NCI-H446 treated with DMSO at 0.1 percent for 48 hours (cell line): ENCODE measurements at regions not wholly inside any gene's neighbourhood (a gene's known extent, or its start where the extent isn't known, plus 50 kb on each side); places are given as distances from the start of the nearest gene placed in this dataset.
"Not testable (repeated sequence)": the region's sequence is repeated elsewhere in the genome, so short reads cannot be mapped to it uniquely, and the experiment has no call there.

Experiments
- DNase-seq: peaks from one replicate; lab custom pipeline; 2025; lab: John Stamatoyannopoulos, UW

DNA sequence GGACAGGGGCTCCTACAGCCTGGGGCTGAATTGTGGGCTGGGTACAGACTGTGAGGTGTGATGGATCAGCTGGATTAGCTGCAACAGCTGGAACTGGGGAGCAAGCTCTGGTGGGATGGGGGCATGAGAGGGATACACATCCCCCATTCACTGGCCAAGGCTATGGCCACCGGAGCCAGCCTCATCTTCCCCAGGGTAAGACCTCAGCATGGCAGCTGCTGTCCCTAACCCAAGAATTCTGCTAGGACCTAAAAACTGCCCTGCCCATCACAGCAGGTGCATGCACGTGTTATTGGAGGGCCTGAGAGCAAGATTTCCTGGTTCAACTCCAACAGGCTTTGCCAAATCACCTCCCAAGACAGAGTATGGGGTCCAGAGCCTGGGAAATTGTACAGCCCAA lies 258.6 kb upstream of the AGTR2 start:
- no peak for DNase-seq

DNA sequence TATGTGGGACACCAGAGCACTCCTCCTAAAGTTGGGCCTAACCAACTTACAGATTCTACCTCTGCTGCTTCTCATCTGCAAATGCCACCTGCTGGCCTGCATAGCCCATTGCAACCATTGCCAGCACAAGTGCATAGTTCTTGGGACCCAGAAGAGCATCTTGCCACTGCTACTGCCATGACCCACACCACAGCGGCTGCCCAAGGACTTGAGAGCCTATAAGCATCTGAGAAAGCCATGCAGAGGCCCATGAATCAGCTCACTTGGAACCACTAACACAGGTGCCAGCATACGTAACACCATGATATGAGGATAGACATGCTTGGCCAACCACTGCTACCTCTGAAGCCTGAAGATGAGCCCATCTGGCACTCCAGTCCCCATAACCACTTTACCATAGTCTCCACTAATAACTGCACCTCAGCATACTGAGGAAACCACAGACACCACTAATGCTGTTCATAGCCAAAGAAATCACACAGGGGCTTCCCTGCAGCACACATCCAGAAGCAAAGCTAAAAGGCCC lies 258.1 kb upstream of the AGTR2 start:
- no peak for DNase-seq

DNA sequence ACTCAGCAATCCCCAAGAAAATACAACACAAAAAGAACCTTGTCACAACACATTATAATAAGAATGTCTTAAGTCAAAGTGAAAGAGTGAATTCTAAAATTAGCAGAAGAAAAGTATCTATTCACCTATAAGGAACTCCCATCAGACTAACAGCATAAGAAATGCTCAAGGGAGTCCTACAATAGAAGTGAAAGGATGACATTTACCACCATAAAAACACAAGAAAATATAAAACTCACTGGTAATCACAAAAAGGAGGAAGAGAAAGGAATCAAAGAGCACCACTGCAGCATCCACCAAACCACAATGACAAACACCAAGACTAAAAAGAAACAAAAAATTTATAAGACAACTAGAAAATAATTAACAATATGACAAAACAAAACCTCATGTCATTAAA lies 257.0 kb upstream of the AGTR2 start:
- DNase-seq = no peak

DNA sequence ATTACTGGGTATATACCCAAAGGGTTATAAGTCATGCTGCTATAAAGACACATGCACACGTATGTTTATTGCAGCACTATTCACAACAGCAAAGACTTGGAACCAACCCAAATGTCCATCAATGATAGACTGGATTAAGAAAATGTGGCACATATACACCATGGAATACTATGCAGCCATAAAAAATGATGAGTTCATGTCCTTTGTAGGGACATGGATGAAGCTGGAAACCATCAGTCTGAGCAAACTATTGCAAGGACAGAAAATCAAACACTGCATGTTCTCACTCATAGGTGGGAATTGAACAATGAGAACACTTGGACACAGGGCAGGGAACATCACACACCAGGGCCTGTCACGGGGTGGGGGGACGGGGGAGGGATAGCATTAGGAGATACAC lies 254.9 kb upstream of the AGTR2 start:
- not testable (repeated sequence) for DNase-seq

DNA sequence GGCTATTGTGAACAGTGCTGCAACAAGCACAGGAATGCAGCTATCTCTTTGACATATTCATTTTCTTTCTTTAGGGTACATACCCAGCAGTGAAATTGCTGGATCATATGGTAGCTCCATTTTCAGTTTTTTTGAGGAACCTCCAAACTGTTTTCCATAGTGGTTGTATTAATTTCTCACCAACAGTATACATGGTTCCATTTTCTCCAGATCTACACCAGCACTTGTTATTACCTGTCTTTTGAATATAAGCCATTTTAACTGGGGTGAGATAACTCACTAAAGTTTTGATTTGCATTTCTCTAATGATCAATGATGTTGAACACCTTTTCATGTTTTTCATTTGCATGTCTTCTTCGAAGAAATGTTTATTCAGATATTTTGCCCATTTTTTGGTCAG lies 241.1 kb upstream of the AGTR2 start:
- no peak for DNase-seq

DNA sequence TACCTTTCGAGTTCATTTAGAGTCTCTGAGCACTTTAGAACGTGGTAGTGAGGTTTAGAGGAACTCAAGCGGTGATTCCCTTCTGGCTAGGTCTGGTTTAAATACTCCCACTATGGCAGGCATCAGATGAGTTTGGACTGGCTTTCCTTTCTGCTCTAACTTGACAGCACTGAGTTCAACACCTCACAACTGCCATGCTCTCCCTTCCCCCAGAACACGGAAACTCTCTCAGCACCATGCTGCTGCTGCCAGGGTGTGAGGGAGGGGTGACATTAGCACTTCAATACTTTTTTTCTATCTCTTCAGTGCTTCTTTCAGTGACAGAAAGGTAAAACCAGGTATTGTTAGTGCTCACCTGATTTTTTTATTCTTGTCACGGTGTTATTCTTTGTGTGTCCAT lies 234.5 kb upstream of the AGTR2 start:
- DNase-seq = no peak

DNA sequence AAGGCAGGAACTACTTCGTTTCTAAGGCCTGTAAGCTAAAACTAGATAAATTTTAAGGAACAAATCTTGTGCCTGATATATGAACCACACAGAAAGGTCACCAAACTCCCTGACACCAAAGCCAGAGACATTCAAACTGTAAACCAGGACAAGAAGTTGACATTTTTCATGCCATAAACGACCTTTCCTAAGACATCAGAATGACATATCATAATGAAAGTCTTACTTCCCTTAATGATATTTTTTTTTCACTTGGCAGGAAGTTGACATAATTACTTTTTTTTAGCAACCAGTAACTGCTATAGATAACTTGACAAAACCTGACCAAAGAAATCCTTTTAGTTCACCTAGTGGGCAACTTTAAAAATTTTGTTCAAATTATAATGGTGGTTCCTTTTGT lies 231.5 kb upstream of the AGTR2 start:
- DNase-seq = no peak

DNA sequence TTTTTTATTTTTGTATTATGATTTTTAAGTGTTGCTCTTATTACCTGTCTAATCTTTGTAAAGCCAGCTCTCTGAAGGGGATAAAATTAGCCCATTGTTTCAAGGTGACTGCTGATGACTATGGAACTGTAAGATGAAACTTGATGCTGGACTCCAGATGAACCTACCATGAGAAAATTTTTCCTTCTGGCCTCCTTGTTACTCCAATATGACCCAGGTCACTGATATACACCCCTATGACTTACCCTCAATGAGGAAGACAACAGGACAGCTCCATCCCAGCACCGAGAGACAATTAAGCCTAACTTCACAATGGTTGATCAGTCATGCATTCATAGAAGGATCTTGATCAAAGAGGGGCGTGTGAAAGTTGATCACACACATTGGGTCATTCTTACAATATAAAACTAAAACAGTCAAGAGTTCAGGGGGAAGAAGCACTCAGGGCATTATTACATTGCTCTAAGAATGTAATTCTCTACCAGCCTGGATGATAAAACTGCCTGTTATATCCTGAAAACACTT lies 230.8 kb upstream of the AGTR2 start:
- no peak for DNase-seq

DNA sequence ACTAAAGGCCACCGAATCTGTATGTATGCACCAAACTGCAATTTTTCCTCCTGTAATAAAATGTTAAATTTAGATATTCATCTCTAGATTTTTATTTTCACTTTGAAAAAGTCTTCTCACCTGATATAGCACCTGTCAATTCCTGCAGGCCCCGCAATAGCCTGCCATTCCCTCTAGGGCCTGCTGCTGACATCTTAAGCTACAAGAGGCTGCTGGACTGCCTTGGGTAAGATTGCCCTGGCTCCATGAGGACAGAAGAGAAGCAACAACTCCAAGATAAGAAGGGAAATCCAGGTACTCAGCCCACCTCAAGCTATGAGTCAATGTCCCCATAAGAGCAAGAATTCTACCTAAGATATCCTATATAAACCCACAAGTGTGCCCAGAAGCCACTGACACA lies 230.2 kb upstream of the AGTR2 start:
- DNase-seq = no peak

DNA sequence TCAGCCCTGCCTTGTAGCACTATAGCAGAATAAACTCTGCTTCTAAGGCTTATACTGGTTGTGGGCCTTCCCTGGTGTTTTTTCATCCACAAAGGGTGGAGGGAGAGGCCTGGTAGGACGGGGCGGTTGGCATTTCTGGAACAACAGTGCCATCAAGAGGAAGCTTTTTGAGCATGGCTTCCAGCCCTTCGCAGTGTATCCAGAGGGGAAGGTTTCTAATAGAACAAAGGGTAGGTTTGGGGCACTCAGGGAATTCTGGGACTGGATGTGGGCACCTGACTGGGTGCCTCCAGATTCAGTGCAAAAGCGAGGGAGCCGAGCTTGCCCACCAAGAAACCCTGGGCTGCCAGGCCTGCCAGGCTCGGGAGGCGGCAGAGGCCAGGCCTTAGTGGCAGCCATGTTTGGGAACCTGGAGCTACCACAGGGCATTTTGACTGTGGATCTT lies 229.6 kb upstream of the AGTR2 start:
- peak; percentile 41 for DNase-seq

DNA sequence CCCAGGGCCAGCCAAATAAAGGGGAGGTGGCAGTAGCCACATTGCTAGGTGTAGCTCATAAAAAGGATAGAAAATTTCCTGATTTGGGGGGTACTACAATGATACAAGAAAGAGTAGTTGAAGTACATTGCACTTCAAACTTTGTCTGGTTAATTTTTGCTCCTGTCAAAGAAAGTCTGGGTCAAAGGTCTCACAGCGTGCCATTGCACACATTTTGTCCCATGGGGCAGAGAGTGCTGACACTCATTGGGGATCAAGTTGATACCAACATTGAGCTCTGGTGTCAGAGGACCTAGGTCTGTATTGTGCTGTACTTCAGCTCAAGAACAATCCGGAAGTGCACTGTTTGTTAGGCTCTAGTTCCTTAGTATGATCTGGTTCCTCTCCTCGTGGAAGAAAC lies 229.2 kb upstream of the AGTR2 start:
- DNase-seq = no peak

DNA sequence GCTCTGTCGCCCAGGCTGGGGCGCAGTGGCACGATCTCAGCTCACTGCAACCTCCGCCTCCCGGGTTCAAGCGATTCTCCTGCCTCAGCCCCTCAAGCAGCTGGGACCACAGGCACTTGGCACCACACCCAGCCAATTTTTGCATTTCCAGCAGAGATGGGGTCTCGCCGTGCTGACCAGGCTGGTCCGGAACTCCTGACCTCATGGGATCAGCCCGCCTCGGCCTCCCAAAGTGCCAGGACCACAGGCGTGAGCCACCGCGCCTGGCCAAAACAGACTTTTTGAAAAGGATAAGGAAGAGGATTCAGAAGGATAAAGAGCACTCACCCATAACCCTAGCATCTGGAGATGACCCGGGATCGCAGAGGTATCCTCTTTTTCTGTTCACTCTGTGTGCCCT lies 224.5 kb upstream of the AGTR2 start:
- DNase-seq = no peak

DNA sequence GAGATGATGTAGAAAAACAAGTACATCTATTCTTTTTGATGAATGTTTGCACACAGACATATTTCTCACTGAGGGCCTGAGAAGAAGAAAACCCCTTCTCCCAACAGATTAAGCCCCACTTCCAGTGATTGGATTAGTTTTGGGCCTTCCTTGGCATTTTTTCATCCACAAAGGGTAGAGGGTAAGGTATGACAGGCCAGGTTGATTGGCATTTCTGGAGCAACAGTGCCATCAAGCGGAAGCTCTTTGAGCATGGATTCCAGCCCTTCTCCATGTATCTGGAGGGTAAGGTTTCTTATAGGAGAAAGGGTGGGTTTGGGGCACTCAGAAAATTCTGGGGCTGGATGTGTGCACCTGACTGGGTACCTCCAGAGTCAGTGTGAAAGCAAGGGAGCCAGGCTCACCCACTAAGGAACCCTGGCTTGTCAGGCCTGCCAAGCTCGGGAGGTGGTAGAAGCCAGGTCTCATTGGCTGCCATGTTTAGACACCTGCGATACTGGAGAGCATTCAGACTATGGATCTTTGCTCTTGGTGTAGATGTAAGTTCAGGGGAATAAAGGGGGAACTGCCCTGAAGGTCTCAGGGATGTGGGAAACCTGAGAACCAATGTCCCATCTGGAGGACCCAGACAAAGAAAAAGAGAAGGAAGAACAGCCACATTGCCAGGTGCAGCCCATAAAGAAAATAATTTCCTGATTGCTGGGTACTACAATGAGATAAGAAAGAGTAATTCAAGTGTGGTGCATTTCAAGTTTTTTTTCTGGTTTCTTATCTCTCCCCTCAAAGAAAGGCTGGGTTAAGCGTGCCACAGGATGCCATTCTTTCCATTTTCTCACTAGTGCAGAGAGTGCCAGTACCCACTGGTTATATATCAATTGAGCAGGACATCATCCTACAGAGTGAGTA lies 222.3 kb upstream of the AGTR2 start:
- no peak for DNase-seq

DNA sequence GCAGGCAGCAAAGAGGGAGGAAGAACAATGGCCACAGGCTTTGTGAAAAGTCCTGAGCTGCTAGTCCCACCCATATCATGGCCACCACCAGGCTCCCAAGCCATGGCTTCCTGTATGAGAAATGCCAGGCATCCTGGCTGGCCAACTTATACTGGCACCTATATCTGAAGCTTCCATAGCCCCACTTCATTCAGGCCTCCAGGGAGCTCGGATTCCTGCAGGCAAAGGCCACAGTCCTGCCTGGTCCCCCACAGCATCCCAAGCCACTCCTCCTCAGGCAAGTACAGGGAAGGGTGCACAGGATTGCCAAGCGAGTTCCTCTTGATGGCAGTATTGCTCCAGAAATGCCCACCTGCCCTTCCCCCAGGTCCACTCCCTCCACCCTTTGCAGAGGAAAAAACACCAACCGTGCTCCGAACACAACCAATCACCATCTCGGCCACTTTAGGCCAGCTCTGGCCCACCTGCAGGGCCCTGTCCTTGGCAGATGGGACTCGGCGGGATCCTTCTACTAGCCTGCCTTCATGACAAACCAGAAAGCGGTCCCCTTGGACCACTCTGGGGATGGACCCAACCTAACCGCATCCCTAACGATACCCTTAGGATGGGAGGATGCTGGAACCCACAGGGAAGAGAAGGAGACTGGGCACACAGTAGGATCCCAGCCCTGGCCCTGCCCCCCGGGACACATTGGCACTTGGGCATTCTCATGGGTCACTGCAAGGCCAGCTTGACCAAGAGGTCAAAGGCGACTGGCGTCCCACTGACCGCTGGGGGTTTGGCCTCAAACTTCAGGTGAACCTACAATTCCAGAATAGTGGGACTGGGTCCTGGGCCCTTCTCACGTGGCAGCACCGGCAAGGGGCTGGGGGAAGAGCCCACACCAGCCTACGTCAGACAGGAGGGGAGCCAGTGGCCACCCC lies 220.4 kb upstream of the AGTR2 start:
- DNase-seq = peak; percentile 22

DNA sequence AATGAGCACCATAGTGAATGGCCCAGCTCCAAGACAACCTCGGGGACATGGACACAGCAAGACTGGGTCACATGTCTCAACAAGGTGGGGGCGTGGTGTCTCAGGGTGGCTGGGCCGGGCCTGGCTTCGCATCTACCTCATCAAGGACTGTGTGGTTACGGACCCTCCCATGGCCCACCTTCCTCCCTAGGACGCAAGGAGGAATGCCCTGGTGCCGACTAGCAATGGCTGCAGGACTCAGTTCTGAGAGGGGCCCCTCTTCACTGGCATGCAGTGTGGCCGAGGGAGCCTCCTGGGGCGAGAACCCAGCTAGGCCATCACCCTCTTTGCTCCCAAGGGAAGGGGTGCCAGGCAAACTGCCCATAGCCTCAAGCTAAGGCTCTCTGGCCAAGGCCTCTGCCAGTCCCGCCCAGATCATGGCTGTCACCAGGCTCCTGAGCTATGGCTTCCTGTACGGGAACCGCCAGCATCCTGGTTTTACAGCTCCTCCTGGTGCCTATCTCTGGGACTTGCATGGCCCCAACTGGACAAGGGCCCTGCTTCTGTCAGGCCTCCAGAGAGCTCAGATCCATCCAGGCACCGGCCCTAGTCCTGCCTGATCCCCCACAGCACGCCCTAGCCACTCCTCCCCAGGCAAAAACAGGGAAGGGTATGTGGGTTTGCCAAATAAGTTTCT lies 218.0 kb upstream of the AGTR2 start:
- DNase-seq = no peak

DNA sequence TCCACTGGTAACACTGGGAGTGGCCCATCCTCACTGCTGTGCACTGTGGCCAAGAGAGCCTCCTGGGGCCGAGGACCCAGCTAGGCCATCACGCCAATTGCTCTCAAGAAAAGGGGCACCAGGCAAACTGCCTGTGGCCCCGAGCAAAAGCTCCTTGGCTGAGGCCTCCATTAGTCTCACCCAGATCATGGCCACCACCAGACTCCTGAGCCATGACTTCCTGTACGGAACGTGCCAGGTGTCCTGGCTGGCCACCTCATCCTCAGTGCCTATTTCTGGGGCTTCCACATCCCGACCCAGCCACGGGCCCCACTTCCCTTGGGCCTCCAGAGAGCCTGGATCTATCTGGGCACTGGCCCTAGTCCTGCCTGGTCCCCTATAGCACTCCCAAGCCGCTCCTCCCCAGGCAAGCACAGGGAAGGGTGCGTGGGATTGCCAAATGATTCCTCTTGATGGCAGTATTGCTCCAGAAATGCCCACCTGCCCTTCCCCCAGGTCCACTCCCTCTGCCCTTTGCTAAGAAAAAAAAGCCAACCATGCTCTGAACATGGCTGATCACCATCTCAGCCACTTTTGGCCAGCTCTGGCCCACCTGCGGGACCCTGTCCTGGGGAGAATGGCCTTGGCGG lies 212.6 kb upstream of the AGTR2 start:
- no peak for DNase-seq

DNA sequence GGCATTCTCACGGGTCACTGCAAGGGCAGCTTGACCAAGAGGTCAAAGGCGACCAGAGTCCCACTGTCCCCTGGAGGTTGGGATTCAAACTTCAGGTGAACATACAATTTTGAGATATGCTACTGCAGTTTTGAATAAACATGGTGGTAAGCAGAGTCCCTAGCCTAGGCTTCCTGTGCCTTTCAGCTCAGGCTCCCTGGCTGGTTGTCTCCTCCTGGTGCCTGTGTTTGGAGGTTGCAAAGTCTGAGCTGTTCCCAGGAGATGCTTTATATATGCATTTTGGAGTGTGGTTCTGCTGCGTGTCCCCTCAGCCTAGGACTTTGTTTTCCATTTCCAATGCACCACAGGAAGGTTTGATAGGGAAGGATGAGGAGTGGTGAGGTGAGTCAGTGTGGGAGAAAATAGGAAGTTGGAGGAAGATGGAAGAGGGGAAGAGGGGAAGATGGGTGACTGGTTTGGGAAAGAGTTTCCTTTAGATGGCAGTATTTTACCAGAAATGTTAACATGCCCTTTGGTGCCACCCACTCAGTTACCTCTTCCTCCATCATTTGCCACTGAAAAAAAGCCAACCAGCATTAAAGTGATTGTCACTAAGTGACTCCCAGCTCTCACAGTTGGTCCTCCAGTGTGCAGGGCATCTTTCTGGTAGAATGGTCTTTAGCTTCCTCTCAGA lies 211.7 kb upstream of the AGTR2 start:
- DNase-seq = no peak

DNA sequence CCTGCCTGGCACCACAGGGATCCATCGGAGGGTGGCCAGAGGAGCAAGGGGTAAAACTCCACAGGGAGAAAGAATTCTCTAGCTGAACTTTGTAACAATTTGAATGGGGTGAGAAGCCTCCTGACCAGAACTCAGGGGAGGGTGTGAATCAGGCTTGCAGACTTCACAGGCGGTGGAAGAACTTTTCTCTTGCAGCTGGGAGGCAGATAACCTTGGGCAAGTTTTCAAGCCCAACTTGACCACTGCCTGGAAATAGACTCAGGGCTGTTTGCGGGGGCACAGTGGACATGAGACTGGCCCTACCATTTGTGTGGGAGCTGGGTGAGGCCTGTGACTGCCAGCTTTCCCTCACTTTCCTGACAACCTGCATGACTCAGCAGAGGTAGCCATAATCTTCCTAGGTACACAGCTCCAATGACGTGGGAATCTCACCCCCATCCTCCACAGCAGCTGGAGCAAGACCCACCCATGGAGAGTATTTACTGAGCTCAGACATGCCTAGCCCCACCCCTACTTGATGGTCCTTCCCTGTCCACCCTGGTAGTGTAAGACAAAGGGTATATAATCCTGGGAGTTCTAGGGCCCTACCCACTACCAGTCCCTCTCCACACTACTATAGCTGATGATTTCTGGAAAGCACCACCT lies 210.0 kb upstream of the AGTR2 start:
- DNase-seq = no peak

DNA sequence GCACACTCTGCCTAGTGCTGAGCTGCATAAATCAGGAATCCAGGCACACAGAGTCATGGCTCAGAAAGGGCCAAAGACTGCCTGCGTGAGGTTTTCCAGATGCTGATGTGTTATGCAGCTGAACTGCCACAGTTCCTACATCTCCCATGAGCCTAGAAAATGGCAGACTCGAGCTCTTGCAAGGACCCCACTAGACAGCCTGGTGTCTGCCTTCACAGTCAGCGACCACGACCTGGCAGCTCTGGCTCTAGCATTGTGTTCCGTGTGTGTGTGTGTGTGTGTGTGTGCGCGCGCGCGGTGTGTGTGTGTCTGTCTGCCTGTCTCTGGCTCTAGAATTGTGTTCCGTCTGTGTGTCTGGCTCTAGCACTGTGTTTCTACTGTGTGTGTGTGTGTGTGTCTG lies 203.6 kb upstream of the AGTR2 start:
- no peak for DNase-seq
